SK-N-SH treated with all-trans-retinoic acid at 6 μM for 48 hours (cell line): ENCODE measurements at regions not wholly inside any gene's neighbourhood (a gene's known extent, or its start where the extent isn't known, plus 50 kb on each side); places are given as distances from the start of the nearest gene placed in this dataset.

Source experiments
- ARNTL ChIP-seq: fragments of 450-650 bp; formaldehyde crosslinking; IDR thresholded peaks from 2 replicates; pipeline ENCODE4 v1.5.0; 2020; ENCODE audit warnings: low read depth, mild to moderate bottlenecking, moderate library complexity, borderline replicate concordance
- CSDC2 ChIP-seq: fragments of 250-450 bp; sonication (Bioruptor Pico); IDR thresholded peaks from 2 replicates; pipeline ENCODE4 v1.5.0; 2020; ENCODE audit warnings: mild to moderate bottlenecking, moderate library complexity
- ESRRG ChIP-seq: fragments of 250-450 bp; sonication (Bioruptor Pico); IDR thresholded peaks from 2 replicates; pipeline ENCODE4 v1.6.1; 2021; ENCODE audit warnings: mild to moderate bottlenecking
- RARB ChIP-seq: fragments of 250-450 bp; sonication (Bioruptor Pico); IDR thresholded peaks from 2 replicates; pipeline ENCODE4 v1.8.0; 2021; ENCODE audit warnings: mild to moderate bottlenecking, moderate library complexity
- TCF4 ChIP-seq: fragments of 250-450 bp; sonication (Bioruptor Pico); IDR thresholded peaks from 2 replicates; pipeline ENCODE4 v1.8.0; 2021; ENCODE audit warnings: mild to moderate bottlenecking, moderate library complexity, borderline replicate concordance
- TOX ChIP-seq: fragments of 250-450 bp; sonication (Bioruptor Pico); IDR thresholded peaks from 2 replicates; pipeline ENCODE4 v1.8.0; 2021; ENCODE audit warnings: mild to moderate bottlenecking, moderate library complexity, borderline replicate concordance
- ZFP30 ChIP-seq: fragments of 450-650 bp; formaldehyde crosslinking; IDR thresholded peaks from 2 replicates; pipeline ENCODE4 v1.5.0; 2022; ENCODE audit warnings: mild to moderate bottlenecking, moderate library complexity
- ZNF565 ChIP-seq: fragments of 450-650 bp; formaldehyde crosslinking; conservative IDR thresholded peaks from 2 replicates; pipeline ENCODE4 v1.5.0; 2020; ENCODE audit warnings: low read depth, mild to moderate bottlenecking, moderate library complexity
- ZNF8 ChIP-seq: fragments of 450-650 bp; formaldehyde crosslinking; IDR thresholded peaks from 2 replicates; pipeline ENCODE4 v1.5.0; 2020; ENCODE audit warnings: mild to moderate bottlenecking, moderate library complexity
- TF ChIP-seq, protein P1 (sequence below): fragments of 250-450 bp; sonication (Bioruptor Pico); IDR thresholded peaks from 2 replicates; pipeline ENCODE4 v1.5.1; 2020; ENCODE audit warnings: low read depth, mild to moderate bottlenecking, moderate library complexity
- TF ChIP-seq, protein P2 (sequence below): fragments of 250-450 bp; sonication (Bioruptor Pico); IDR thresholded peaks from 2 replicates; pipeline ENCODE4 v1.8.0; 2021; ENCODE audit warnings: low read depth, mild to moderate bottlenecking, moderate library complexity, borderline replicate concordance

- TF ChIP-seq, protein P1, sequence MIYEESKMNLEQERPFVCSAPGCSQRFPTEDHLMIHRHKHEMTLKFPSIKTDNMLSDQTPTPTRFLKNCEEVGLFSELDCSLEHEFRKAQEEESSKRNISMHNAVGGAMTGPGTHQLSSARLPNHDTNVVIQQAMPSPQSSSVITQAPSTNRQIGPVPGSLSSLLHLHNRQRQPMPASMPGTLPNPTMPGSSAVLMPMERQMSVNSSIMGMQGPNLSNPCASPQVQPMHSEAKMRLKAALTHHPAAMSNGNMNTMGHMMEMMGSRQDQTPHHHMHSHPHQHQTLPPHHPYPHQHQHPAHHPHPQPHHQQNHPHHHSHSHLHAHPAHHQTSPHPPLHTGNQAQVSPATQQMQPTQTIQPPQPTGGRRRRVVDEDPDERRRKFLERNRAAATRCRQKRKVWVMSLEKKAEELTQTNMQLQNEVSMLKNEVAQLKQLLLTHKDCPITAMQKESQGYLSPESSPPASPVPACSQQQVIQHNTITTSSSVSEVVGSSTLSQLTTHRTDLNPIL (CRISPR knock-in tag) = no peak
- TF ChIP-seq, protein P2, sequence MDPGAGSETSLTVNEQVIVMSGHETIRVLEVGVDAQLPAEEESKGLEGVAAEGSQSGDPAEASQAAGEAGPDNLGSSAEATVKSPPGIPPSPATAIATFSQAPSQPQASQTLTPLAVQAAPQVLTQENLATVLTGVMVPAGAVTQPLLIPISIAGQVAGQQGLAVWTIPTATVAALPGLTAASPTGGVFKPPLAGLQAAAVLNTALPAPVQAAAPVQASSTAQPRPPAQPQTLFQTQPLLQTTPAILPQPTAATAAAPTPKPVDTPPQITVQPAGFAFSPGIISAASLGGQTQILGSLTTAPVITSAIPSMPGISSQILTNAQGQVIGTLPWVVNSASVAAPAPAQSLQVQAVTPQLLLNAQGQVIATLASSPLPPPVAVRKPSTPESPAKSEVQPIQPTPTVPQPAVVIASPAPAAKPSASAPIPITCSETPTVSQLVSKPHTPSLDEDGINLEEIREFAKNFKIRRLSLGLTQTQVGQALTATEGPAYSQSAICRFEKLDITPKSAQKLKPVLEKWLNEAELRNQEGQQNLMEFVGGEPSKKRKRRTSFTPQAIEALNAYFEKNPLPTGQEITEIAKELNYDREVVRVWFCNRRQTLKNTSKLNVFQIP (CRISPR knock-in tag) = no peak
- TF ChIP-seq CSDC2 (CRISPR knock-in tag) (no peak), RARB (CRISPR knock-in tag) (no peak), ZNF8 (CRISPR knock-in tag) (no peak), TOX (CRISPR knock-in tag) (no peak), ZFP30 (CRISPR knock-in tag) (no peak), TCF4 (CRISPR knock-in tag) (no peak), ARNTL (CRISPR knock-in tag) (no peak), ZNF565 (CRISPR knock-in tag) (no peak), ESRRG (CRISPR knock-in tag) (no peak)
Measured at GRCh38 chr2:51516667-51517066, 484.7 kb upstream of the NRXN1 start.
